ENCODE measurements at regions not wholly inside any gene's neighbourhood (a gene's known extent, or its start where the extent isn't known, plus 50 kb on each side); places are given as distances from the start of the nearest gene placed in this dataset.

DNA sequence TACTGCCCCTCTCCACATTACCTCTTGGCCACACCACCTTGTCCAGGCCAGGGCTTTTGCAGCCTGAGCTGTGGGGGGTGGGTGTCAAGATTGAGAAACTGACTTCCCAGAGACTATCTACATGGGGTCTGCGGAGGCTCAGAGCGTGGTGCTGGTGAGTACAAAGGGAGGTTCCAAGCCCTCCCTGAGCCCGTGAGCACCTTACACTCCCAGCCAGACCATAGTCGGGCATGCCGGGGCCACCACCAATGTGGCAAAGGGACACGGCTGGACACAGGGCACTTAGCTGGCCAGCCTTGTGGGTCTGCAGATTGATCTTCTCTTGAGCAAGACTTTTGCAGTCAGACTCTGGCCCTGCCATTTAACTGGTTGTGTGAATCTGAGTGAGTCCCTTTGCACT is 74.1 kb upstream of the GATA2 start:
- BruUV-seq (replicated peaks): no TSS peak
- CTCF ChIA-PET: interaction anchor here (0.7 kb wide), 1 partner anchor 28 kb away, joined by 3 read pairs; no protein-coding TSS in a partner anchor
- Histone ChIP-seq H3K9me3 (ENCODE audit: insufficient read depth, low read depth) (no peaks in the 10 kb centered on the region), H3K9me2 (ENCODE audit: insufficient read depth) (no peaks in the 10 kb centered on the region), H2AFZ (no peak overlapping the region), H3K4me3 (no peak overlapping the region), H3K4me1 (replicated peaks; ENCODE audit: insufficient read depth) (no peaks in the 10 kb centered on the region), H3K36me3 (ENCODE audit: low read depth) (no peaks in the 10 kb centered on the region), H3K27me3 (ENCODE audit: insufficient read depth, low read depth) (no peaks in the 10 kb centered on the region), H3K27ac (no peak overlapping the region), H3F3A (ENCODE audit: insufficient read depth, low read depth) (no peaks in the 10 kb centered on the region), H4K20me1 (ENCODE audit: insufficient read depth) (no peaks in the 10 kb centered on the region), H3K79me2 (ENCODE audit: low read depth) (no peaks in the 10 kb centered on the region), H3K4me2 (no peak overlapping the region)
- TF ChIP-seq, protein P1, sequence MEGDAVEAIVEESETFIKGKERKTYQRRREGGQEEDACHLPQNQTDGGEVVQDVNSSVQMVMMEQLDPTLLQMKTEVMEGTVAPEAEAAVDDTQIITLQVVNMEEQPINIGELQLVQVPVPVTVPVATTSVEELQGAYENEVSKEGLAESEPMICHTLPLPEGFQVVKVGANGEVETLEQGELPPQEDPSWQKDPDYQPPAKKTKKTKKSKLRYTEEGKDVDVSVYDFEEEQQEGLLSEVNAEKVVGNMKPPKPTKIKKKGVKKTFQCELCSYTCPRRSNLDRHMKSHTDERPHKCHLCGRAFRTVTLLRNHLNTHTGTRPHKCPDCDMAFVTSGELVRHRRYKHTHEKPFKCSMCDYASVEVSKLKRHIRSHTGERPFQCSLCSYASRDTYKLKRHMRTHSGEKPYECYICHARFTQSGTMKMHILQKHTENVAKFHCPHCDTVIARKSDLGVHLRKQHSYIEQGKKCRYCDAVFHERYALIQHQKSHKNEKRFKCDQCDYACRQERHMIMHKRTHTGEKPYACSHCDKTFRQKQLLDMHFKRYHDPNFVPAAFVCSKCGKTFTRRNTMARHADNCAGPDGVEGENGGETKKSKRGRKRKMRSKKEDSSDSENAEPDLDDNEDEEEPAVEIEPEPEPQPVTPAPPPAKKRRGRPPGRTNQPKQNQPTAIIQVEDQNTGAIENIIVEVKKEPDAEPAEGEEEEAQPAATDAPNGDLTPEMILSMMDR (conservative IDR thresholded peaks at IDR 0.05): no peak
- TF ChIP-seq EZH2 (IDR thresholded peaks at IDR 0.05; ENCODE audit: low read depth): no peak
- POLR2A ChIA-PET (ENCODE audit: unreplicated experiment): no interaction called here
- no peak for DNase-seq
- intact Hi-C loops (cut with micrococcal nuclease; ENCODE audit: unreplicated experiment): no loop called here

DNA sequence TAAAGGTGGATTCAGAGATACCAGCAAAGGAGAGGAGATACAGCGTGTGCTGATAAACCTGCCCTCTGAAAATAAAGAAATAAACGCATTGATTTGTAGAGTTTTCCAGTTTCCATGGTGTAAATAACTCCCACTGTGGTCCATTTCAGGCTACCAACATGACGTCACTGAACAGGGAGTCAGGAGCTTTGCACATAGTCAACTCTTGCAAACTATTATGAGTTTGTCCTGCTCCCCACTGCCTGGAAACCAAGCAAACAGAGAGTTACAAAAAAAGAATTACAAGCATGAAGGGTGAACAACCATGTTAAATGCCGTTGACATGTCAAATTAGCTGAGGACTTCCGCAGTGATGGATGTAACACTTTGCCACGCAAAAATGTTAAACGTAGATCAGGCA is 70.4 kb upstream of the GATA2 start:
- Histone ChIP-seq H3K79me2 (ENCODE audit: low read depth) (no peaks in the 10 kb centered on the region), H3K27me3 (ENCODE audit: insufficient read depth, low read depth) (no peaks in the 10 kb centered on the region), H3K9me3 (ENCODE audit: insufficient read depth, low read depth) (no peaks in the 10 kb centered on the region), H3K4me3 (no peak overlapping the region), H3K4me1 (replicated peaks; ENCODE audit: insufficient read depth) (peaks cover 13% of the 10 kb centered on the region), H3F3A (ENCODE audit: insufficient read depth, low read depth) (no peaks in the 10 kb centered on the region; the same call in 1 of the 2 replicates), H3K27ac (no peak overlapping the region), H4K20me1 (ENCODE audit: insufficient read depth) (no peaks in the 10 kb centered on the region), H3K36me3 (ENCODE audit: low read depth) (no peaks in the 10 kb centered on the region), H2AFZ (no peak overlapping the region), H3K9me2 (ENCODE audit: insufficient read depth) (no peaks in the 10 kb centered on the region), H3K4me2 (no peak overlapping the region)
- TF ChIP-seq, protein P1 (conservative IDR thresholded peaks at IDR 0.05): no peak
- no peak for TF ChIP-seq EZH2 (IDR thresholded peaks at IDR 0.05; ENCODE audit: low read depth)
- no TSS peak for BruUV-seq (replicated peaks)
- intact Hi-C loops (cut with micrococcal nuclease; ENCODE audit: unreplicated experiment): no loop called here
- DNase-seq: no peak
- CTCF ChIA-PET: interaction anchor here (0.5 kb wide), 1 partner anchor 88 kb away, joined by 6 read pairs; no protein-coding TSS in a partner anchor
- POLR2A ChIA-PET (ENCODE audit: unreplicated experiment): no interaction called here

DNA sequence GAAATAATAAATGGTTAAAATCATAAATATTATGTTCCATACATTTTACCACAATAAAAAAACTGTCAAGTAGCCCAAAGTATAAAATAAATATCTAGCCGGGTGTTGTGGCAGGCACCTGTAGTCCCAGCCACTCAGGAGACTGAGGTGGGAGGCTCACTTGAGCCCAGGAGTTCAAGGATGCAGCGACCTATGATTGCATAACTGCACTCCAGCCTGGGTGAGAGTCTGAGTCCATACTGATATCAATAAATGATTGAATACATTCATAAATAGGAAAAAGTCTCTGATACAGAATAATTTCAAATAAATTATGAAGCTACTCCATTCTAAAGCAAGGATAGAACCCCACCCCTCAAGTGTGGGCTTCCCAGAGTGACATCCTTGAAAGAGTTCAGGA is 68.5 kb upstream of the GATA2 start:
- no TSS peak for BruUV-seq (replicated peaks)
- DNase-seq: no peak
- CTCF ChIA-PET: no interaction called here
- H3K9me2 ChIP-seq (ENCODE audit: insufficient read depth): no peaks in the 10 kb centered on the region
- H3K4me3 ChIP-seq: no peak overlapping the region
- H3K9me3 ChIP-seq (ENCODE audit: insufficient read depth, low read depth): no peaks in the 10 kb centered on the region
- intact Hi-C loops (cut with micrococcal nuclease; ENCODE audit: unreplicated experiment): no loop called here
- no peak for TF ChIP-seq EZH2 (IDR thresholded peaks at IDR 0.05; ENCODE audit: low read depth)
- TF ChIP-seq, protein P1 (conservative IDR thresholded peaks at IDR 0.05): no peak
- H3K36me3 ChIP-seq (ENCODE audit: low read depth): no peaks in the 10 kb centered on the region
- no peaks in the 10 kb centered on the region for H3K27me3 ChIP-seq (ENCODE audit: insufficient read depth, low read depth)
- POLR2A ChIA-PET (ENCODE audit: unreplicated experiment): no interaction called here
- H3K4me2 ChIP-seq: no peak overlapping the region
- H4K20me1 ChIP-seq (ENCODE audit: insufficient read depth): no peaks in the 10 kb centered on the region
- no peak overlapping the region for H2AFZ ChIP-seq
- H3K4me1 ChIP-seq (replicated peaks; ENCODE audit: insufficient read depth): peaks cover 13% of the 10 kb centered on the region
- H3K27ac ChIP-seq: no peak overlapping the region
- no peaks in the 10 kb centered on the region; the same call in 1 of the 2 replicates for H3F3A ChIP-seq (ENCODE audit: insufficient read depth, low read depth)
- no peaks in the 10 kb centered on the region for H3K79me2 ChIP-seq (ENCODE audit: low read depth)

Measured in PC-9 (cell line).